ENCODE measurements at regions not wholly inside any gene's neighbourhood (a gene's known extent, or its start where the extent isn't known, plus 50 kb on each side); places are given as distances from the start of the nearest gene placed in this dataset.

DNA sequence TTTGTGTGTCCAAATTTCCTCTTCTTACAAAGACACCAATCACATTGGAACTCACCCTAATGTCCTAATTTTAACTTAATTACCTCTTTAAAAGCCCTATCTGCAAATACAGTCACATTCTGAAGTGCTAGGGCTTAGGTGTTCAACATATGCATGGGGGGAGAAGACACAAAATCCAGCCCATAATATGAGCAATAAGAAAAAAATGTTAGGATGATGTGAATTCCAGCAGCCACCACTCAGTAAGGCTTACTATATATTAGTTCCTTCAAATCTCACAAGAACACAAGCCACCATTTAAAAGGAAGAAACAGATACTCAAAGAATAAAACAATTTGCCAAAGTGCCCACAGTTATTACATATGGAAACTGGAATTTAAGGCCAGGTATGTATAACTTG is 285.7 kb downstream of the EPHA4 start:
- TF ChIP-seq CTCF (IDR thresholded peaks at IDR 0.05; ENCODE audit: insufficient read depth, low read depth, low read length) (no peak), EZH2 (IDR thresholded peaks at IDR 0.05; ENCODE audit: insufficient read depth, low read length) (no peak)
